Hepatic stellate cell (primary cell): ENCODE measurements at regions not wholly inside any gene's neighbourhood (a gene's known extent, or its start where the extent isn't known, plus 50 kb on each side); places are given as distances from the start of the nearest gene placed in this dataset.

ENCODE experiments used
- DNase-seq: peaks from one replicate; pipeline ENCODE4 v3.0.0; 2011; ENCODE audit warnings: low spot score

GRCh38 chr5:20537911-20538703 lies 550.1 kb upstream of the CDH18 start:
- DNase-seq = no peak

DNA sequence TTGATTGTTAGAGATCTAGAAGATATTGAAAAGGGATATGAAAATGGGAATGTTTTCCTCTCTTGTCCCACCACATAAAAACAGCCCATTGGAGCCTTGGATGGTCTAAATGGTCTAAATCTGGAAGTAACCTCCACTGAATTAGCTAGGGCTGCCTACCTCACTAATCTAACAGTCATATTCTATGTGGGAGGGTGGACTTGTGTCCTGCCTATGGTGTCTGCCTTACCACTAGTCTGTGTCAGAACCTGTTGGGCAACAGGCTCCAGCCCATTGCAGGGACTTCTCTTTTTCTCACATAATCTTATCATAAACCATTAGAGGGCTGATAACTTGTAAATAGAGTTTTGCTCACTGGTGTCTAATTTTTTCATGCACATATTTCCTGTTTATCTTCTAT lies 548.8 kb upstream of the CDH18 start:
- no peak for DNase-seq

- DNase-seq = no peak
Measured at GRCh38 chr5:20536341-20536740, 548.3 kb upstream of the CDH18 start.

DNA sequence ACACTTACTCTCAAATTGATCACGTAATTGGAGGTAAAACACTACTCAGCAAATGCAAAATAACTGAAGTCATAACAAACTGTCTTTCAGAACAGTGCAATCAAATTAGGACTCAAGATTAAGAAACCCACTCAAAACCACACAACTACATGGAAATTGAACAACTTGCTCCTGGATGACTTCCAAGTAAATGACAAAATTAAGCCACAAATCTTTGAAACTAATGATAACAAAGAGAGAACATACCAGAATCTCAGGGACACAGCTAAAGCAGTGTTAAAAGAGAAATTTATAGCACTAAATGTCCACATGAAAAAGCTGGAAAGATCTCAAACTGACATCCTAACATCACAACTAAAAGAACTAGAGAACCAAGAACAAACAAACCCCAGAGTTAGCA lies 540.5 kb upstream of the CDH18 start:
- no peak for DNase-seq

DNA sequence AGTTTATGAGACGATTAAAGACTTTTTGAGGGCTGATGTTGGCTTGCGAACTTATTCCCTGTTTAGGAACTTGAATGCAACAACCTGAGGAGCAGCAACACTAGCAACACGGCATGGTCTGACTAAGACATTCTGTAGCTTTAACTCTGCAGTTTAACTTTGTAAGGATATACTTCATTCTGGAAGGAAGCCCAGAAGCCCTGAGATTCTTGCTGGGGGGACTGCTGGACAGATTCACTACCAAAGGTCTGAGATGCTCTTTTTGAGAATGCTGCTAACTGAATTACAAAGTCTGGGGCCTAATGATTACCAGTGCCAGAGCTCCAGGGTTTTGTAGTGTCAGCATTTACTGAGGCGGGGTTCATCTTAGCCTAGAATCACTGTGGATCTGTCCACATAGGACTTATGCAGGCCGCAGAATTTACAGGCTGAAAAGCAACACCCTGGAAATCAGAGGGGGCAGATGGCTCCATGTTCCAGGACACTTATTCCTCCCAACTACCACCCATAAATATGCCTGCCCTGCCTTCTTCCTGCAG lies 537.1 kb upstream of the CDH18 start:
- no peak for DNase-seq

DNA sequence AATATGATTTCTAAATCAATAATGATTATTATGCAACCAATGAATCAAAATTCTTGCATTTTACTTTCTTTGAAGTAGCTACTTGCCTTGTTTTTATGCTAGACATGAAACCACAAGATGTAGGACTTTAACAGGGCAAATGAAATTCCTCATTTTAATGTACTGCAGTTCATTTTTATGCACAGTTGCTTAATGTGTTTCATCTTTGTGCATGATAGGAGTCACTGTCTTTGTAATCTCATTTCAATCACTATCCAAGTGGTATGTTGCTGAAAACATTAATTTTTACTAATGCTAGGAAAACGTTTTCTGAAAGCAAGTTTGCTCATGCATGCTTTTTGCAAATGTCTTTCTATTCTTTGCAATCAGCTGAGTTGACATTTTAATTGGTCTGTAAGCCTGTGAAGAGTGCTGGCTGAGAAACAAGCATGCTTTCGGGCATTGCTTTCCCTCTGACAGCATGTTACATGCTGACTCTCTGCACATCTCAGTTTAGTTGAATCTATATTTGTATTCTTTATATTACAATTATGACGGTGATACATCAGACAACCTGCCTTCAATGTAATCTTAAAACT lies 535.0 kb upstream of the CDH18 start:
- no peak for DNase-seq

DNA sequence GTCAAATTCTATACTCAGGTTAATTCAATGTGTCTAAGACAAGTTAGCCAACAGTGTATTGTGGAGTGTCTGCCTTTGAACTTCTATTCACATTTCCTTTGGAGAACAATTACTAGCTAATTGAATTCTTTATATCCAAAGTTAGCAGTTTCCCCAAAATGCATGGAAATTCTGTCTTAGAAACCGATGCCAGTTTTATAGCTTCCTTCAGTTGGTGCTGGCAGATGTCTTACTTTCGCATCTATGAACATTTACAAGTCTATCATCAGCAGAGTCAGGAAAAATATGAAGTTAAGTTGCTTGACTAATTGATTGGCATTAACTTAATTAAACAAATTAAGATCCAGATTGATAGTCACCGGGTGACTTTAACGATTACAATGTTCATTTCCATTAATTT lies 527.6 kb upstream of the CDH18 start:
- no peak for DNase-seq

DNA sequence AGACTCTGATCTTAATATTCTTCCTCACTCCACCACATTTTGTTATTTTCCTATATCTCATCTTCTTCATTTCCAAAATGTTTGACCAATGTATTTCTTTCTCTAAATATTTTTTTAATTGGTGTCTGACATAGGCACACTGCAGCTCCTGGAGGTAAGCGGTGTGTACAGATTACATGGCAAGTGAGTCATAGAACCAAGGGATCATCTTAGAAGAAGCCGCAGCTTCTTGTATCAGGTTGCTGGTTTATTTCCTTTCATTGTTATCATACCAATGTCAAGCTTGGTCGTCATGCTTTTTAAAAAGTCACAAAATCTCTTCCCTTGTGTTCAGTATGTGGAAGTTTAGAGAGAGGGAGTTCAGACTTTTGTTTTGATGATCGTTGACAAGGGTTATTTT lies 526.1 kb upstream of the CDH18 start:
- DNase-seq = no peak

DNA sequence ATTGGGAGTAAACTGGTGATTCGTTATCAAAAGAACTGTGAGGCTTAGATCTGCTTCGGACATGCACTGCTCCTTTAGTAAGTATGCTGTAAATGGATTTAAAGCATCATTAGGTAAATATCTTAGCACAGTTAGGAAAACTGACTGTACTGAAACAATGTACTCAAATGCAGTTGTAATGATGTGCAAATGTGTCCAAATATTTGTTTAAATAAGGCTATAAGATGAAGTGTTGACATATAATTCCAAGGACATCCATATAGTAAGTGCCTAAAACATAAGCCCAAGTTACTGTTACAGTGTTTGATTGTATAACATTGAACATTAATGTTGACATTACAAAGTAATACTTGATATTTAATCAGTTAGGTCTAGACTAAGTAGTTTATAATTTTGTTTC lies 512.5 kb upstream of the CDH18 start:
- no peak for DNase-seq

GRCh38 chr5:20498926-20499325 lies 510.9 kb upstream of the CDH18 start:
- DNase-seq = no peak

DNA sequence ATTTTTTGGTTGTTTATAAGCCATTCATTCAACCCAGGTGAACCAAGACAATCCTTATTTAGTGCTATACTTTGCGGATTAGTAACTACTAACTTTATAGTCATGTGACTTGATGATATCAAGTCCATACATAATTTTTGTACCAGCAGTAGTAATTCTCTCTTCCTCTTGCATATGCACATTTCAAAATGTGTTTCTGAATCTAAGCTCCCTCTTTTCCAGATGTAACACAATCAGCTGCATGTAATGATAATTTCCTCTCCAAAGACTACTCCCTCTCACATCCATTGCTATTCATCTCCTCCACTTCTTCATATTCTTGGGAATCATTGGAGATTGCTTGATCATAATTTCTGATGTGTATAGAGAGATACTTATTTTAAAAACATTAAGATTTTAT lies 510.1 kb upstream of the CDH18 start:
- no peak for DNase-seq

GRCh38 chr5:20497356-20497755 lies 509.4 kb upstream of the CDH18 start:
- DNase-seq = no peak

GRCh38 chr5:20494706-20495105 lies 506.7 kb upstream of the CDH18 start:
- DNase-seq = no peak

DNA sequence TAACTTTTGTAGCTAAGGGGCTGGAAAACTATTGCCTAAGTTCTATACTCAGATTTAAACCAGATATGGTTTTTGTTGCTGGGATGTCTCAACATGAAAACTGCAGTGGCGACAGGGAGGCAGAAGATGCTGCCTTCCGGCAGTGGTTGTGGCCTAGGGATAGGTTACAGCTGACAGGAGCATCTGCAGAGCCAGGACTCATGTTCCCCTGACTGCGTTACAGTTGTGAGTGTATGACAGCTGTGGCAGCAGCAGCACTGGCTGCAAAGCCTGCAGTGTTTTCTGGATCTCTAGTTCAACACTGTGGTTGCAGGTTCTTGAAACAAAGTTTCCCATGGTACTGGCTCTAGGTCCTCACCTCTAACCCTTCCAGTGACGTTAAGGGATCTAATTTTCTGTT lies 498.8 kb upstream of the CDH18 start:
- no peak for DNase-seq

DNA sequence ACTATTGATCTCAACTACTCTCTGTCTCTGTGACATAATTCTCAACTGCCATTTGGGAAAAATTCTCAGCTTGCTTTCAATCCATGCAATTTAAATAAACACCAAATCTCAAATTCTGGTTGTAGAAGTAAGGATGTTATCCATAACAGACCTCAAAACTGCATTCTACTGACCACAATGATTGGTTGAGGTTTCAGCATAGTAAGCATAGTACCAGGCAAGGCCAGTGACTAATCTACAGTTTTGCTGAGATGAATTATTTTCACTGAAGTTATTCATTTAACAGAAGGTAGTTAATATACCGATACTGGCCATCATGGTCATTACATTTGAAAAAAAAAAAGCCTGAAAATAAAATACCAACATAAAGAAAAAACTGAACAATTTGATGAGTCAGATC lies 488.0 kb upstream of the CDH18 start:
- no peak for DNase-seq

DNA sequence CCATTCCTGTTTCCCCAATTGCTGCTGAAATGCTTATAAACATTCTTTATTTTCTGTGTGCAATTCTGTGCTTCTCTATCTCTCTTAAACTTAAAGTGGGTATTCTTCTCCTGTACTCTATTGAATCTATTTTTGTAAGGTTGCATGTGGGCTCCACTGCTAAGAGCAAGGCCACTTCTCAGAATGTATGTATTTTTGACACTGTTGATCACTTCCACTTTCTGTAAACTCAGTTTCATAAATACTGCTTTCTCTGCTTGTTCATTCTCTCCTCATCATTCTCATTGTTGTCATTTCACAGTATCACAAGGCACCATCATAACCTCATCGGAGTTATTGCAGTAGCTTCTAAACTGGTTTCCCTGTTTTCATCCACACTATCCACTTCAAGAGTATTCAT lies 483.0 kb upstream of the CDH18 start:
- no peak for DNase-seq

DNA sequence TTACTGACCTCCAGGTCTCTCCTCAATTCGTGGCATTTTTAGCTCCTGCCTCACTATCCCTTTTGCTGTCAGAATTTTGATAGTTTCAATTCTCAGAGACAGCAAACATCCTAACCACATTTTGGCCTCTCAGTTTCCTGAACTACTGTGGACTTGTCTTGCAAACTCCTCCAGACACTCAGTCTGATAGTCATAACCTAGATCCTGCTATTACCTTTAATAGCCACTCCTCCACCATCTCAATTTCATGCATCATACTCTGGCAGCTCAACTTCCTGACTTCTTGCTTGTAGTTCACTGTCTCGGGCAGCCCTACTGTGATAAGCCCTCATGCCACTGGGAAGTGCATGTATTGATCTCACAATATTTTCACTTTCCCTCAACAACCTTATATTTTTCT lies 481.8 kb upstream of the CDH18 start:
- no peak for DNase-seq

DNA sequence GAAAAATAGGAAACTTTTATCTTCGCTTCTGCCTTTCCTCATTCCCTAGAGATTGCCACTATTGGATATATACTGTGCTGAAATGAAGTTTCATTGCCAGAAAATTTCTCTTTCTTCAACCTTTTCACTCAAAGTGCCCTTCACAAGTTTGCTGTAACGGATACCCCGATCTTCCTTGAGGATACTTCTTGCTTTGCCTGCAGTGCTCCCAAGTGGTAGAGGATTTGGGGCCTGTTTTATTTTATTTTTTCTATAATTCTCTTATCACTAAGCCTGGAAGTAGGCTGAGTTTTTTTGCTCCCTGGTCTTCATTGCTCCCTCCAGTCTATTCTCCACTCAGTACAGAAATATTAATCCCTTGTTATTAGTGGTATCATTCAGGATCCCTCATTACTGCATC lies 481.4 kb upstream of the CDH18 start:
- no peak for DNase-seq

DNA sequence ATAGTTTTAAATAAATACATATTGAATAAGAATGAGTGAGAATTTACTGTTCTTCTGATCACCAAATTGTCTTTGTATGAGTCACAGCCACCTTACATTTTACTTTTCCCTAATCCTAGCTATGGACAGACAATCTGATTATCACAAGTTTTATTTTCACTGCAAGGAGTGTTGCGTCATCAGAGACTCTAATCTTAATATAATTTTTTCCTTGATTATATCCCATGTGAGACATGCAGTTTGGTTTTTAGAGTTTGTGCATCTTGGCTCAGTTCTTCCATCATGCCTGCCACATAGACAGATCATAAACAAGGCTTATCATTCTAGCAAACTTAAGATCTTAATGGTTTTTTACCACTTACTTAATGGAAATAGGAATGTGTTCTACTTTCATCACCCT lies 478.5 kb upstream of the CDH18 start:
- DNase-seq = no peak

DNA sequence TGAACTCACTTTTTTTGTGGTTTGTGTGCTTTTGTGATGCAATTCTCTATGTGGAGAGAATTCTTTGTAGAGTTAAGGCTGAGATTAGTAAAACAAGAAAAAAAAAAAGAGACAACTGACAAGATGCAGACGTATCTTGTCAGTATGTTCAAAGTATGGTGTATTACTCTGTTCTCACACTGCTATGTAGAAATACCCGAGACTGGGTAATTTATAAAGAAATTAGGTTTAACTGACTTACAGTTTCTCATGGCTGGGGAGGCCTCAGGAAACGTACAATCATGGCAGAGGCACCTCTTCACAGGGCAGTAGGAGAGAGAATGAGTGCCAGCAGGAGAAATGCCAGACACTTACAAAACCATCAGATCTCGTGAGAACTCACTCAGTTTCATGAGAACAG lies 475.2 kb upstream of the CDH18 start:
- DNase-seq = no peak

GRCh38 chr5:20446121-20446520 lies 458.1 kb upstream of the CDH18 start:
- DNase-seq = no peak

GRCh38 chr5:20445326-20445860 lies 457.4 kb upstream of the CDH18 start:
- DNase-seq = no peak

- no peak for DNase-seq
Measured at GRCh38 chr5:20434786-20435185, 446.8 kb upstream of the CDH18 start.
